GM19452 (cell line): ENCODE measurements at regions not wholly inside any gene's neighbourhood (a gene's known extent, or its start where the extent isn't known, plus 50 kb on each side); places are given as distances from the start of the nearest gene placed in this dataset.

Experiments used
- ATAC-seq: cut with Tn5 transposase; IDR thresholded peaks from one replicate; pipeline ENCODE4 v1.9.1; 2021; ENCODE audit not compliant: unreplicated experiment

- no peak for ATAC-seq
Observed at GRCh38 chr6:44500074-44500473, 112.6 kb downstream of the CDC5L start.

GRCh38 chr6:44503471-44503870, 116.0 kb downstream of the CDC5L start:
- no peak for ATAC-seq

- no peak for ATAC-seq
Observed at GRCh38 chr6:44504301-44504791, 116.8 kb downstream of the CDC5L start.

- no peak for ATAC-seq
Observed at GRCh38 chr6:44505751-44506150, 118.2 kb downstream of the CDC5L start.

- ATAC-seq = no peak
Observed at GRCh38 chr6:44507014-44507413, 119.5 kb downstream of the CDC5L start.

- ATAC-seq = no peak
Observed at GRCh38 chr6:44508646-44509045, 121.1 kb downstream of the CDC5L start.

- no peak for ATAC-seq
Observed at GRCh38 chr6:44511126-44511525, 123.6 kb downstream of the CDC5L start.

GRCh38 chr6:44512868-44513741, 125.6 kb downstream of the CDC5L start:
- no peak for ATAC-seq

- ATAC-seq = no peak
Observed at GRCh38 chr6:44514085-44514484, 126.6 kb downstream of the CDC5L start.

- ATAC-seq = no peak
Observed at GRCh38 chr6:44514576-44515193, 127.2 kb downstream of the CDC5L start.

- no peak for ATAC-seq
Observed at GRCh38 chr6:44522871-44523270, 135.4 kb downstream of the CDC5L start.

- ATAC-seq = no peak
Observed at GRCh38 chr6:44524476-44525227, 137.1 kb downstream of the CDC5L start.

GRCh38 chr6:44525761-44526351, 138.3 kb downstream of the CDC5L start:
- ATAC-seq = no peak

- no peak for ATAC-seq
Observed at GRCh38 chr6:44527181-44527580, 139.7 kb downstream of the CDC5L start.

- no peak for ATAC-seq
Observed at GRCh38 chr6:44527583-44528369, 140.3 kb downstream of the CDC5L start.

GRCh38 chr6:44528370-44528644, 140.8 kb downstream of the CDC5L start:
- ATAC-seq = no peak

GRCh38 chr6:44528716-44529115, 141.2 kb downstream of the CDC5L start:
- ATAC-seq = no peak

- no peak for ATAC-seq
Observed at GRCh38 chr6:44529146-44529905, 141.8 kb downstream of the CDC5L start.

GRCh38 chr6:44530209-44530909, 142.9 kb downstream of the CDC5L start:
- no peak for ATAC-seq
